Fibroblast of the aortic adventitia (primary cell): ENCODE measurements at regions not wholly inside any gene's neighbourhood (a gene's known extent, or its start where the extent isn't known, plus 50 kb on each side); places are given as distances from the start of the nearest gene placed in this dataset.
"Not testable (repeated sequence)": the region's sequence is repeated elsewhere in the genome, so short reads cannot be mapped to it uniquely, and the experiment has no call there.

Experiments
- DNase-seq: peaks from one replicate; pipeline ENCODE4 v3.0.0-alpha.2; 2010; ENCODE audit warnings: low read depth
- H3K4me3 ChIP-seq: 2 replicates; pipeline ENCODE4 v1.5.1; 2011; ENCODE audit warnings: low read depth, mild to moderate bottlenecking, control low read depth, low read length, moderate library complexity
- CTCF ChIP-seq: IDR thresholded peaks from 2 replicates; pipeline ENCODE4 v1.5.1; 2011; ENCODE audit warnings: mild to moderate bottlenecking, low read length, control low read depth, inconsistent platforms; ENCODE audit not compliant: insufficient read depth

GRCh38 chr10:83764666-83765065 lies 374.6 kb upstream of the GHITM start:
- TF ChIP-seq CTCF, result no peak
- DNase-seq, result no peak
- H3K4me3 ChIP-seq, result no peak overlapping the region

- TF ChIP-seq CTCF, result no peak
- H3K4me3 ChIP-seq, result no peak overlapping the region
- DNase-seq, result no peak
Measured at GRCh38 chr10:83765731-83766130, 373.6 kb upstream of the GHITM start.

GRCh38 chr10:83769281-83769820 lies 370.0 kb upstream of the GHITM start:
- DNase-seq, result no peak
- no peak overlapping the region for H3K4me3 ChIP-seq
- TF ChIP-seq CTCF, result no peak

DNA sequence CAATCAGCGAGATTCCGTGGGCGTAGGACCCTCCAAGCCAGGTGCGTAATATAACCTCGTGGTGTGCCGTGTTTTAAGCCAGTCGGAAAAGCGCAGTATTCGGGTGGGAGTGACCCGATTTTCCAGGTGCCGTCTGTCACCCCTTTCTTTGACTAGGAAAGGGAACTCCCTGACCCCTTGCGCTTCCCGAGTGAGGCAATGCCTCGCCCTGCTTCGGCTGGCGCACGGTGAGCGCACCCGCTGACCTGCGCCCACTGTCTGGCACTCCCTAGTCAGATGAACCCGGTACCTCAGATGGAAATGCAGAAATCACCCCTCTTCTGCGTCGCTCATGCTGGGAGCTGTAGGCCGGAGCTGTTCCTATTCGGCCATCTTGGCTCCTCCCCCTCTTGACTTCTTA lies 352.6 kb upstream of the GHITM start:
- not testable (repeated sequence) for DNase-seq, H3K4me3 ChIP-seq

- DNase-seq, result no peak
- no peak for TF ChIP-seq CTCF
- no peak overlapping the region for H3K4me3 ChIP-seq
Measured at GRCh38 chr10:83801983-83802382, 337.3 kb upstream of the GHITM start.

DNA sequence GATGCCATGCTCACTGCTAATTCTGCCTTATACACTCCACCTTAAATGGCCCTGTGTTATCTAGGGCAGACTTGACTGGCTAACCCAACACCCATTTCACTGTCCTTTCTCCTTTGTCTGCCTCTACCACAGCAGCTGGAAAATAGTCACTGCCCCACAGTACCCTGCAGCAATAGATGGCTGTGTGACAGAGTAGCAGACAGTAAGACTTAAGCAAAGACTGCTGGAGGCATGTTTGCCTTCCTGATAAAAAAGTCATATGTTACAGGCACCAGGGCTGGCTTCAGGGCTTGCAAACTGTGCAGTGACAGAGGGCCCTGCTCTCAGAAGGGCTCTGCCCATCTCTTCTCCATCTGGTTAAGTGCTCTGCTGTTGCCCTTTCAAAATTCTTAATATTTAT lies 332.6 kb upstream of the GHITM start:
- no peak for DNase-seq
- no peak for TF ChIP-seq CTCF
- no peak overlapping the region for H3K4me3 ChIP-seq

- no peak for TF ChIP-seq CTCF
- no peak overlapping the region for H3K4me3 ChIP-seq
- DNase-seq, result no peak
Measured at GRCh38 chr10:83809001-83809400, 330.3 kb upstream of the GHITM start.
